ENCODE measurements at regions not wholly inside any gene's neighbourhood (a gene's known extent, or its start where the extent isn't known, plus 50 kb on each side); places are given as distances from the start of the nearest gene placed in this dataset.

- DNase-seq: no peak
These were observed 534.3 kb upstream of the LARGE1 start for GRCh38 chr22:34454598-34454997.

- DNase-seq: no peak
These were observed 542.5 kb upstream of the LARGE1 start for GRCh38 chr22:34462795-34463194.

- no peak for DNase-seq
These were observed 555.6 kb upstream of the LARGE1 start for GRCh38 chr22:34475886-34476285.

- DNase-seq: no peak
These were observed 556.5 kb upstream of the LARGE1 start for GRCh38 chr22:34476762-34477161.

DNA sequence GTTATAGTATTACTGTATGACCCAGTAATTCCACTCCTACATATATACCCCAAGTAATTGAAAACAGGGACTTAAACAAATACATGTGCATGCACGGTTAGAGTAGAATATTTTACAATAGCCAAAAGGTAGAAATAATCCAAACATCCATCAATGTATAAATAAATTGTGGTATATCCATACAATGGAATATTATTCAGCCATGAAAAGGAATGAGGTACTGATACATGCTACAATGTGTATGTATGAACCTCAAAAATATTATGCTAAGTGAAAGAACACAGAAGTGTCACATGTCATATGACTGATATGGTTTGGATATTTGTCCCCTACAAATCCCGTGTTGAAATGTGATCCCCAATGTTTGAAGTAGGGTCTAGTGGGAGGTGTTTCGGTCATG lies 560.8 kb upstream of the LARGE1 start:
- DNase-seq: no peak

GRCh38 chr22:34486381-34486780 lies 566.1 kb upstream of the LARGE1 start:
- DNase-seq: no peak

DNA sequence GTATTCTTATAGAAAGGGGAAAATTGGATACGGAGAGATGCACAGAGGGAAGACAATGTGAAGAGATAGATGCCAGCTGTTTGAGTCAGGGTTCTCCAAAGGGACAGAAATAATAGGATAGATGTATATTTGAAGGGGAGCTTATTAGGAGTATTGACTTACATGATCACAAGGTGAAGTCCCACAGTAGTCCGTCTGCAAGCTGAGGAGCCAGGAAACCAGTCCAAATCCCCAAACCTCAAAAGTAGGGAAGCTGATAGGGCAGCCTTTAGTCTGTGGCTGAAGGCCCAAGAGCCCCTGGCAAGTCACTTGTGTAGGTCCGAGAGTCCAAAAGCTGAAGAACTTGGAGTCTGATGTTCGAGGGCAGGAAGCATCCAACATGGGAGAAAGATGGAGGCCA lies 569.6 kb upstream of the LARGE1 start:
- no peak for DNase-seq

- no peak for DNase-seq
These were observed 570.6 kb upstream of the LARGE1 start for GRCh38 chr22:34490886-34491285.

DNA sequence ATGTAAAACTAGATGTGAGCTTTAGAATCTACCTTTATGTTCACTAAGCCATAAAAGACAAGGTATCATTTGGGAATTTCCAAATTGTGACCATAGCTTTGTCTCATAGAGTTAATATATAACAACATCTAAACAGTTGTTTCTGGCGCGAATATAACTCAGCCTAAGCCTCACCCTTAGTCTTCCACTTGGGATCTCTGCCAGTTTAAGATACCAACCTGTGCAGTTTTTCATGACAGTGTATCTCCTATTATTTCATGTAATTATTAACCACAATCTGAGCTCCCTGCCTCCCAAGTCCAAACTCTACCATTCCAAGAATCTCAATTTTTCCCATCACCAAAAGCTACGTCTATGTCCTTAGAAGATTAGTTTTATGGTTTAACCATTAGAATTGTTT lies 572.5 kb upstream of the ISX start:
- DNase-seq: no peak

- DNase-seq: no peak
These were observed 564.5 kb upstream of the ISX start for GRCh38 chr22:34501366-34501965.

- no peak for DNase-seq
These were observed 563.1 kb upstream of the ISX start for GRCh38 chr22:34502821-34503220.

DNA sequence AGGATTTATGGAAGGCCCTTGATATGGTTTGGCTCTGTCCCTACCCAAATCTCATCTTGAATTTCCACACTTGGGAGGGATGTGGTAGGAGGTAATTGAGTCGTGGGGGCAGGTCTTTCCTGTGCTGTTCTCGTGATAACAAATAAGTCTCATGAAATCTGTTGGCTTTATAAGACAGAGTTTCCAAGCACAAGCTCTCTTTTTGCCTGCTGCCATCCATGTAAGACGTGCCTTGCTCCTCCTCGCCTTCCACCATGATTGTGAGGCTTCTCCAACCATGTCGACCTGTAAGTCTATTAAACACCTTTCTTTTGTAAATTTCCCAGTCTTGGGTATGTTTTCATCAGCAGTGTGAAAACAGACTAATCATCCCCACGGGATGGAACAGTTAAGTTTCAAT lies 557.2 kb upstream of the ISX start:
- no peak for DNase-seq

- no peak for DNase-seq
These were observed 539.3 kb upstream of the ISX start for GRCh38 chr22:34526681-34527080.

GRCh38 chr22:34534101-34534500 lies 531.9 kb upstream of the ISX start:
- DNase-seq: no peak

DNA sequence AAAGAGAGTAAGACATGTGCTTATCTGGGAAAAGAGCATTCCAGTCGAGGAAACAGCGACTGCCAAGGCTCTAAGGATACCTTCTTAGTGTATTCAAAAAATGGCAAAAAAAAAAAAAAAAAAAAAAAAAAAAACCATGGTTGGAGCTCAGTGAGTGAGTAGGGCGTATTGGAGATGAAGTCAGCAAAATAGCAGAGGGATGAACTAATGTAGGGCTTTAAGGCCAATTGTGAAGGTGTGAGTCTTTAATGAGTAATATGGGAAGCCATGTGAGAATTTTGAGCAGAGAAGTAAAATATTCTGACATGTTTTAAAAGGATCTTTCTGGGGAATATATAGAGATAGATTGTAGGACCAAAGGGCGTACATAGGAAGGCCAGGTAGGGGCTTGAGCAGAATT lies 498.6 kb upstream of the ISX start:
- no peak for DNase-seq

- no peak for DNase-seq
These were observed 495.6 kb upstream of the ISX start for GRCh38 chr22:34570408-34570807.

GRCh38 chr22:34579519-34579918 lies 486.4 kb upstream of the ISX start:
- DNase-seq: no peak

DNA sequence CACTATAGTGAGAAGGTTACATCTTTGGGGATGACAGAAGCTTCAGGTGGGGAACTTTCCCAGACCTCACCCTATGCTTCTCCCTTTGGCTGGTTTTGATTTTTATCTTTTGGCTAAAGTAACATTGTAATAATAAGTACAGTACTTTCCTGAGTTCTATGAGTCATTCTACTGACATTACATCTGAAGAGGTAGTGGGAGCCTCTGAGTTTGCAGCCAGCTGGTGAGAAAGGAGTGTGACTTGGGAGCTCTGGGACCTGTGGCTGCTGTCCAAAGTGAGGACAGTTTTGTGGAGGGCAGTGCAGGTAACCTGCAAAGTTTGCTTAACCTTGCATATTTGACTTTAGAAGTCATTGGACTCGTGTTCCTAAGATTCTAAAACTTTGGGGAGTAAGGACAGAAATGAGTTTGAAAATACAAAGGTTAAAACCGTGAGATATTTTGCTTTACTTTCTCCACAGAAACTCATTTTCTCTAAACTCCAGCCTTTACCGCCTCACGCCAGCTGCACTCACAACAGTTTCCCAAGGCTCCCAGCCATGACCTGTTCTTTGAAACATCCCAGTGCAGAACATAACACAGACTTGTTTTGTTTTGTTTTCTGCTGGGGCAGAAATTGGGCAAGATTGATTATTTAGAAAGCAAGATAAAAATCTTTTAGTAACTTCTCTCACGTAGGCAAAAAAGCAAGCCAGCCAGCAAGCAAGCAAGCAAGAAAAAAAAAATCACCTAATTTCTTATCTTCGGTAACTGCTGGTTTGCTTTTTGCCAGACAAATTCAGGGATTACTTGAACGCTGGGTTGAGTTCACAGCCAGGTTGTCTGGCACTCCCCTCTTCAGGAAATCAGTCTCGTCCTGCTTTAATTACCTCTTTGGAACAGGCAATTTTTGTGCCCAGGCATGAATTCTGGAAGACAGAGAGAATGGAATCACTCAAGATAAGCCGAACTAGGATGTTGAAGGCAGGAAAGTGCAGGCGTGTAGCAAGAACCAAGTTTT lies 478.3 kb upstream of the ISX start:
- DNase-seq: no peak

- DNase-seq: no peak
These were observed 476.9 kb upstream of the ISX start for GRCh38 chr22:34588871-34589545.

DNA sequence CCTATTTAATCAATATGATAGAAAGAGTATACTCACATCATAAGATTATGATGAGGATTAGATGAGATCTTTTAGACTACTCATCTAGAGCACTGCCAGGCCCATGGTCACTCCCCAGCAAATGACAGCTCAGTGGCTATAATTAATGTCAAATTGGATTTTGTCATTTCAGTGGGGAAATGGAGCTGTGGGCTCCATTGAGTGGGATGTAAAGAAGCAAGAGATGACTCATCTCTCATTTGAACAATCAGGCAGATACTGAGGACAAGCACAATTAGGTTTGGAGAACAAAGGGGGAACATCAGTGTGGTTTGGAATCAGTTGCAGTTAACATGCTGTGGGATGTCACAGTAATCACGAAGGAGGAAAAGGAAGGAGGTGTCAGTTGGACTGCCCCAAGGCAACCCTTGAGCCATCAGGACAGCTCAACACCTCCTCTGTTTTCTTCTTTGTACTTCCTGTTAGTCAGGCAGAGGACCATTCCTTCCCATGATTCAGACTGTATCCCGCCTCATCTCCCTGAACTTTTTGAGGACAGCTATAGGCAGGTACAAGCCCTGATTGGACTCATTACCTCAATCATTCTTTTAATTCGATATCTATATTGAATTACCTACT lies 473.7 kb upstream of the ISX start:
- DNase-seq: no peak

DNA sequence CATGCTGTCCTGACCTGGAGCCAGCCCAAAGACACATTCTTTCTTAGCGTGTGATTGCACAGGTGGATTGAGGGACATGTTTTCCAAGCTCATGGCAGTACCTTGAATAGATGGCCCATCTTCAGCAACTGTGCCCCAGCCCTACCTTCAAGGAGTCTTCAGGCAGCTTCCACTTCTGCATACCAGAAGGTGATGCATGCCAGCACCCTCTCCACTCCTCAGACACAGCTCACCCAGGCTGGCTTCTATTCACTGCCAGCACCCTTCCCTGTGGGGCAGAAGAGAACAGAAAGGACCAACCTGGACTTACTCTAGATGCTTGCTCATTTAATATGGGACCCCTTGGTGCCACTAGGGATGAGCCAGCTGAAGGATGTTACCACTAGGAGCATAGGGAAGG lies 466.4 kb upstream of the ISX start:
- no peak for DNase-seq

- DNase-seq: no peak
These were observed 461.6 kb upstream of the ISX start for GRCh38 chr22:34604312-34604711.

GRCh38 chr22:34608106-34608505 lies 457.9 kb upstream of the ISX start:
- no peak for DNase-seq
